NT2/D1 (cell line): ENCODE measurements at regions not wholly inside any gene's neighbourhood (a gene's known extent, or its start where the extent isn't known, plus 50 kb on each side); places are given as distances from the start of the nearest gene placed in this dataset.

Source experiments
- SUZ12 ChIP-seq: IDR thresholded peaks from 2 replicates; pipeline ENCODE4 v1.6.1; 2011; ENCODE audit not compliant: insufficient read length, insufficient read depth; ENCODE audit errors: extremely low read depth
- YY1 ChIP-seq: IDR thresholded peaks from 2 replicates; pipeline ENCODE4 v1.6.1; 2011; ENCODE audit not compliant: insufficient read length, insufficient read depth
- ZNF274 ChIP-seq: IDR thresholded peaks from 2 replicates; pipeline ENCODE4 v1.6.1; 2011; ENCODE audit warnings: mild to moderate bottlenecking, low read depth, low read length

DNA sequence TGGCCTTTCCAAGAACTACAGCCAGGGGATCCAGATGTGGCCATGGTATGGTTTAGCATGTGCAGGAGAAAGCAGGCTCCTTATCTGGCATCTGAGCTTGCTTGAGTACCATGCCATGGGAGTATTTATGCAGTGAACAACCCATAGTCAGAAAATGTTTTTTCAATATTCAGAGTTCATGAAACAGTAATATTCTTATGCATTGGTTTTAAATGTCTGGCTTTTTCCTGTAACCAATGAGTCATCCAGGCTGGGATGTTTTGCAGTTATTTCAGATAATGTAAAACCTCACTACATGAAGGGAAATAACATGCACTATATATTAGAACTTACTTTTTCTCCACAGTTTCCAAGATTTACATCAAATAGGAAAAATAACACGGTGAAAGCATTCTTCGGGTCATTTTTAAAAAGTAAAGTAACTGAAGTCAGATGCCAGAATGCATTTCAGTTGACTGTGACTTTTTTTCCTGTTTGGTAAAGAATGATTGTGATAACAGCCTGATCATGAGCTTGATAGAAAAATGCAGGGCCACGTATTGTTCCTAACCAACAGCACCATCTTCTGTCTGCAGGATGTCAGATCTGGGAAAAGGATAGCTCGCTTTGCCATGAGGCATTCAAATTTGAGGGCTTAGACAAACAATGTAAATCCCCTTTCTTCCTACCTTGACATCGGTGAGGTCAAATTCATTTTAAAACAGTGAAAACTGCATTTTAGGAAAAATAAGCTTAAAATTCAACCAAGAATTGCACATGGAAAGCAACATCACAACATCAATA, 152.8 kb downstream of the DSC3 start:
- no peak for TF ChIP-seq ZNF274
- TF ChIP-seq SUZ12 = no peak
- no peak for TF ChIP-seq YY1
